KG1 (cell line): ENCODE measurements at regions not wholly inside any gene's neighbourhood (a gene's known extent, or its start where the extent isn't known, plus 50 kb on each side); places are given as distances from the start of the nearest gene placed in this dataset.

Experiments used
- DNase-seq: peaks from one replicate; lab custom pipeline; 2025; lab: John Stamatoyannopoulos, UW

- no peak for DNase-seq
These were observed 58.8 kb downstream of the SPRY1 start for GRCh38 chr4:123455360-123455759.

- no peak for DNase-seq
These were observed 65.4 kb downstream of the SPRY1 start for GRCh38 chr4:123462007-123462406.

- DNase-seq = no peak
These were observed 67.3 kb downstream of the SPRY1 start for GRCh38 chr4:123463869-123464268.

- DNase-seq = no peak
These were observed 68.8 kb downstream of the SPRY1 start for GRCh38 chr4:123465416-123465815.

- no peak for DNase-seq
These were observed 69.6 kb downstream of the SPRY1 start for GRCh38 chr4:123466080-123466785.

- no peak for DNase-seq
These were observed 72.0 kb downstream of the SPRY1 start for GRCh38 chr4:123468479-123469031.

- no peak for DNase-seq
These were observed 72.7 kb downstream of the SPRY1 start for GRCh38 chr4:123469245-123469644.

GRCh38 chr4:123469696-123470095 is 73.1 kb downstream of the SPRY1 start:
- no peak for DNase-seq

- no peak for DNase-seq
These were observed 74.0 kb downstream of the SPRY1 start for GRCh38 chr4:123470640-123471039.

GRCh38 chr4:123471655-123472369 is 75.2 kb downstream of the SPRY1 start:
- no peak for DNase-seq

GRCh38 chr4:123474817-123475216 is 78.2 kb downstream of the SPRY1 start:
- DNase-seq = no peak

- DNase-seq = no peak
These were observed 79.5 kb downstream of the SPRY1 start for GRCh38 chr4:123476089-123476488.

- no peak for DNase-seq
These were observed 81.2 kb downstream of the SPRY1 start for GRCh38 chr4:123477711-123478209.

GRCh38 chr4:123478859-123479345 is 82.3 kb downstream of the SPRY1 start:
- no peak for DNase-seq

- DNase-seq = no peak
These were observed 83.3 kb downstream of the SPRY1 start for GRCh38 chr4:123479944-123480343.

GRCh38 chr4:123480706-123481418 is 84.3 kb downstream of the SPRY1 start:
- DNase-seq = no peak

- DNase-seq = no peak
These were observed 85.1 kb downstream of the SPRY1 start for GRCh38 chr4:123481717-123482116.

- DNase-seq = no peak
These were observed 87.8 kb downstream of the SPRY1 start for GRCh38 chr4:123484291-123484926.

- no peak for DNase-seq
These were observed 89.0 kb downstream of the SPRY1 start for GRCh38 chr4:123485601-123486000.

GRCh38 chr4:123488916-123489315 is 92.3 kb downstream of the SPRY1 start:
- DNase-seq = no peak

GRCh38 chr4:123495530-123495929 is 98.9 kb downstream of the SPRY1 start:
- DNase-seq = no peak

GRCh38 chr4:123496421-123496820 is 99.8 kb downstream of the SPRY1 start:
- DNase-seq = no peak
